GM12878 (cell line): ENCODE measurements at regions not wholly inside any gene's neighbourhood (a gene's known extent, or its start where the extent isn't known, plus 50 kb on each side); places are given as distances from the start of the nearest gene placed in this dataset.

Source experiments
- ATAC-seq: fragments of 200-7000 bp; cut with Tn5 transposase; 3 replicates; pipeline ENCODE4 v1.9.1; 2020; ENCODE audit warnings: mild to moderate bottlenecking, moderate library complexity
- BruUV-seq: library from RNA; stranded (reverse); fragments of 400-500 nt; replicated peaks from 2 replicates; lab custom pipeline; 2021; lab: Mats Ljungman, UMichigan
- CTCF ChIA-PET: fragments of 300-600 bp; sonication (Branson Sonifier 250); formaldehyde crosslinking; extraction: SDS; loops from one replicate; lab custom pipeline; 2021; ENCODE audit warnings: inconsistent platforms; lab: Yijun Ruan, JAX
- POLR2A ChIA-PET: fragments of 350-600 bp; formaldehyde crosslinking; extraction: SDS; loops from one replicate; lab custom pipeline; 2021; ENCODE audit warnings: inconsistent platforms; lab: Charles Lee
- RAD21 ChIA-PET: fragments of 300-600 bp; sonication (Branson Sonifier 250); formaldehyde crosslinking; loops from one replicate; lab custom pipeline; 2023; ENCODE audit warnings: antibody characterized with exemption; ENCODE audit not compliant: unreplicated experiment; lab: Charles Lee
- SMC1A ChIA-PET: fragments of 300-600 bp; sonication (Branson Sonifier 250); formaldehyde crosslinking; loops from one replicate; lab custom pipeline; 2023; ENCODE audit not compliant: unreplicated experiment, uncharacterized antibody; lab: Charles Lee
- DNase-seq: peaks from one replicate; pipeline ENCODE4 v3.0.0-alpha.2; 2011; ENCODE audit warnings: low read depth, low spot score
- FAIRE-seq: peaks from 3 replicates; lab custom pipeline; 2011; peaks lifted over from hg19 to GRCh38; lab: Jason Lieb, UNC
- H2AFZ ChIP-seq: 2 replicates; pipeline ENCODE4 v1.6.0; 2011; ENCODE audit warnings: low read depth, low read length, control low read depth; ENCODE audit not compliant: control insufficient read depth
- H3K27ac ChIP-seq: 2 replicates; pipeline ENCODE4 v1.5.1; 2011; ENCODE audit warnings: control low read depth; ENCODE audit not compliant: control insufficient read depth, insufficient read depth
- H3K27me3 ChIP-seq, 2 experiments: replicated peaks in 1 of 2; 2 replicates each; pipeline versions ENCODE4 v1.6.0 to v1.6.1; 2011; ENCODE audit warnings: low read length in 1 of 2; ENCODE audit not compliant: control insufficient read depth in 2 of 2, insufficient read depth in 2 of 2
- H3K36me3 ChIP-seq, 2 experiments: 2 replicates each; pipeline ENCODE4 v1.5.1; 2011; ENCODE audit warnings: low read length in 1 of 2; ENCODE audit not compliant: control insufficient read depth in 2 of 2, insufficient read depth in 2 of 2
- H3K4me1 ChIP-seq: 2 replicates; pipeline ENCODE4 v1.6.1; 2011; ENCODE audit warnings: mild to moderate bottlenecking, low read length, moderate library complexity, mixed read lengths; ENCODE audit not compliant: control insufficient read depth, insufficient read depth
- H3K4me2 ChIP-seq: 2 replicates; pipeline ENCODE4 v1.6.0; 2011; ENCODE audit warnings: control low read depth; ENCODE audit not compliant: control insufficient read depth, insufficient read depth
- H3K4me3 ChIP-seq: fragments of 200-600 bp; sonication (generic); 2 replicates; pipeline ENCODE4 v1.5.1; 2016
- H3K79me2 ChIP-seq: 2 replicates; pipeline ENCODE4 v1.6.0; 2011; ENCODE audit warnings: low read length; ENCODE audit not compliant: control insufficient read depth, insufficient read depth
- H3K9ac ChIP-seq: 2 replicates; pipeline ENCODE4 v1.8.0; 2011; ENCODE audit warnings: low read length, control low read depth, mixed read lengths; ENCODE audit not compliant: control insufficient read depth, insufficient read depth
- H3K9me3 ChIP-seq: replicated peaks from 3 replicates; pipeline ENCODE4 v1.5.1; 2011; ENCODE audit warnings: mild to moderate bottlenecking, low read length; ENCODE audit not compliant: control insufficient read depth, insufficient read depth
- H4K20me1 ChIP-seq: 2 replicates; pipeline ENCODE4 v1.6.0; 2011; ENCODE audit not compliant: control insufficient read depth, insufficient read depth
- BRCA1 ChIP-seq: IDR thresholded peaks from 2 replicates; pipeline ENCODE4 v1.6.1; 2011; ENCODE audit warnings: low read depth, low read length, improper control_type of control experiment
- CREM ChIP-seq: IDR thresholded peaks from 2 replicates; pipeline ENCODE4 v1.6.1; 2014; ENCODE audit warnings: antibody characterized with exemption, low read depth
- ELK1 ChIP-seq: IDR thresholded peaks from 2 replicates; pipeline ENCODE4 v1.6.1; 2012; ENCODE audit warnings: low read depth, low read length, improper control_type of control experiment
- IKZF2 ChIP-seq, 2 experiments: fragments of 450-650 bp; IDR thresholded peaks; 2 replicates each; pipeline ENCODE4 v1.6.1; 2017; ENCODE audit warnings: mild to moderate bottlenecking in 2 of 2, moderate library complexity in 2 of 2
- MTA2 ChIP-seq: fragments of 450-650 bp; IDR thresholded peaks from 2 replicates; pipeline ENCODE4 v1.6.1; 2016; ENCODE audit warnings: low read depth, mild to moderate bottlenecking, moderate library complexity
- MTA3 ChIP-seq: IDR thresholded peaks from 2 replicates; pipeline ENCODE4 v1.6.1; 2012; ENCODE audit warnings: low read length, inconsistent platforms, borderline replicate concordance
- MYB ChIP-seq: fragments of 150-350 bp; IDR thresholded peaks from 2 replicates; pipeline ENCODE4 v1.6.1; 2014; ENCODE audit warnings: mild to moderate bottlenecking, low read depth, low read length, borderline replicate concordance
- NRF1 ChIP-seq: conservative IDR thresholded peaks from 2 replicates; pipeline ENCODE4 v1.6.1; 2011; ENCODE audit warnings: mild to moderate bottlenecking, low read depth, low read length, improper control_type of control experiment
- PAX5 ChIP-seq: IDR thresholded peaks from 2 replicates; pipeline ENCODE4 v1.6.1; 2011; ENCODE audit warnings: low read depth, low read length, borderline replicate concordance
- PBX3 ChIP-seq: IDR thresholded peaks from 2 replicates; pipeline ENCODE4 v1.6.1; 2011; ENCODE audit warnings: mild to moderate bottlenecking, low read depth, low read length, moderate library complexity; ENCODE audit not compliant: insufficient replicate concordance
- RELA ChIP-seq: fragments of 450-650 bp; IDR thresholded peaks from 2 replicates; pipeline ENCODE4 v1.8.0; 2014; ENCODE audit warnings: borderline replicate concordance; ENCODE audit not compliant: partially characterized antibody
- SIX5 ChIP-seq: IDR thresholded peaks from 2 replicates; pipeline ENCODE4 v1.6.1; 2011; ENCODE audit warnings: mild to moderate bottlenecking, low read depth, low read length, moderate library complexity; ENCODE audit not compliant: severe bottlenecking
- SREBF1 ChIP-seq: IDR thresholded peaks from 2 replicates; pipeline ENCODE4 v1.6.1; 2012; ENCODE audit warnings: mild to moderate bottlenecking, low read length
- TCF12 ChIP-seq: IDR thresholded peaks from 2 replicates; pipeline ENCODE4 v1.6.1; 2011; ENCODE audit warnings: low read depth, mild to moderate bottlenecking, low read length
- ZBED1 ChIP-seq: IDR thresholded peaks from 2 replicates; pipeline ENCODE4 v1.6.1; 2016; ENCODE audit warnings: borderline replicate concordance
- ZNF207 ChIP-seq: fragments of 450-650 bp; IDR thresholded peaks from 2 replicates; pipeline ENCODE4 v1.6.1; 2014; ENCODE audit warnings: antibody characterized with exemption, mild to moderate bottlenecking, borderline replicate concordance
- ZNF24 ChIP-seq: fragments of 450-650 bp; IDR thresholded peaks from 2 replicates; pipeline ENCODE4 v1.6.1; 2017; ENCODE audit warnings: antibody characterized with exemption, mild to moderate bottlenecking
- WGBS: methylation state at CpG from one replicate; pipeline ENCODE4 v1.1.6; 2016; ENCODE audit warnings: low lambda C conversion rate; ENCODE audit not compliant: insufficient replicate concordance, insufficient coverage; ENCODE audit errors: missing lambda C conversion rate; 5-methylcytosine and 5-hydroxymethylcytosine counted together
- in situ Hi-C: fragments of 300-500 bp; cut with MboI; formaldehyde crosslinking; loops from 9 replicates; pipeline ENCODE4 v1.14.3; 2018; ENCODE audit warnings: mixed read lengths
- intact Hi-C: fragments of 100-400 bp; cut with micrococcal nuclease; formaldehyde crosslinking; loops from one replicate; pipeline ENCODE4 v1.14.2; 2022; ENCODE audit not compliant: unreplicated experiment

- TF ChIP-seq CREM, result no peak
These were observed 145.8 kb upstream of the TMEM72 start (continued) for GRCh38 chr10:44765299-44765698.

DNA sequence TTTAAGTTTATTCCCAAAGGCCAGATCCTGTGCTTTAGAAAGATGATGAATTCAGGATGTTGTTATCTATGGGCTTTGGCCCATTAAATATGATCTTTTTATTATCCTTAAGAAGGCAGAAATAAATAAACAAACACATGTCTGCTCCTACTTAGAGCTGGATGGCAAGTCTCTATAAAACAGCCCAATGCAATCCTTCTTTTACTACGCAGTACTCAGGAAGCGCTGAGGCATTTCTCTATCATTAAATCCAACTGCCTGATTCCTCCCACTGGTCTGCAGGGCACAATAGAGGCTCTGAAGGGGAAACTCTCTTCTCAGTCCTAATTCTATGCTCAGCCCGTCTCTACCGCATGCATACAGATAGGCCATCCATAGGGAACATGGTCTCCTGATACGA, 144.5 kb upstream of the TMEM72 start:
- 53% methylated on average over 5 of the region's 5 CpGs for WGBS
- CTCF ChIA-PET, result no interaction called here
- SMC1A ChIA-PET, result no interaction called here
- no peaks in the 10 kb centered on the region for H4K20me1 ChIP-seq
- TF ChIP-seq PBX3 (no peak), PAX5 (no peak)
- TF ChIP-seq, all 136 proteins: peak for 0
- no peaks in the 10 kb centered on the region for H3K4me1 ChIP-seq
- no peak overlapping the region for H3K4me3 ChIP-seq
- no TSS peak for BruUV-seq
- H3K4me2 ChIP-seq, result no peak overlapping the region
- H3K27me3 ChIP-seq, result no peaks in the 10 kb centered on the region
- no peaks in the 10 kb centered on the region for H3K9me3 ChIP-seq
- ChIA-PET RAD21 (no interaction called here), POLR2A (no interaction called here)
- no peak overlapping the region for H3K27ac ChIP-seq
- FAIRE-seq, result no peak
- no peaks in the 10 kb centered on the region for H3K79me2 ChIP-seq
- ATAC-seq, result no peak
- H3K9ac ChIP-seq, result no peak overlapping the region
- H2AFZ ChIP-seq, result no peak overlapping the region
- intact Hi-C loops, result no loop called here
- in situ Hi-C loops, result no loop called here
- H3K36me3 ChIP-seq, result no peaks in the 10 kb centered on the region
- DNase-seq, result no peak

DNA sequence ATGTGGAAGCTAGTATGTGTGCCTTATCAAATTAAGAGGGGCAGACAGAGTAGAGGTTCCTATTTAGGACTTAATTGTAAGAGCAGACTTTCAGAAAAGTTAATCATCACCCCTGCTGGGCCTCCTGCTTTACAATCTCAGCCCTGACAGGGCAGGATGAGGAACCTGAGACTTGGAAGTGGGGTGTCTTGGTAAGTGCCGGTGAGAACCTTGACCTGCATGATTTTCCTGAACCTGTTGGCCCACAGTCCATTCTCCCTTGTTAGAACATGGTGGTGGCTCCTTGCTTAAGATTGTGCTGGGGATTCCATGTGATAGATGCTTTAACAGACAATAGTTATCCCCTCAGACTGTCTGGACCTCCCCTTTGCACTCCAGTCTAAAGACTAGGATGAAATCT, 141.7 kb upstream of the TMEM72 start:
- ChIA-PET SMC1A (no interaction called here), RAD21 (no interaction called here)
- no peak for TF ChIP-seq MYB
- TF ChIP-seq BRCA1, result no peak
- TF ChIP-seq NRF1, result no peak
- TF ChIP-seq SREBF1, result no peak
- TF ChIP-seq TCF12, result no peak
- TF ChIP-seq MTA2, result no peak
- TF ChIP-seq ZNF207, result no peak
- TF ChIP-seq SIX5, result no peak
- no peak for TF ChIP-seq IKZF2 (IDR thresholded peaks at IDR 0.05)
- TF ChIP-seq RELA, result no peak
- no peak for TF ChIP-seq ZNF24
- no peak for TF ChIP-seq MTA3
- no peak for TF ChIP-seq ZBED1
- TF ChIP-seq ELK1, result no peak

More for the DNA sequence above, 141.7 kb upstream of the TMEM72 start:
- Histone ChIP-seq H3K27ac (no peak overlapping the region), H3K4me2 (no peak overlapping the region), H2AFZ (no peak overlapping the region), H3K36me3 (no peaks in the 10 kb centered on the region), H3K4me1 (no peaks in the 10 kb centered on the region), H3K9me3 (no peaks in the 10 kb centered on the region), H3K27me3 (no peaks in the 10 kb centered on the region), H3K4me3 (no peak overlapping the region), H4K20me1 (no peaks in the 10 kb centered on the region), H3K9ac (no peak overlapping the region), H3K79me2 (no peaks in the 10 kb centered on the region)
- CTCF ChIA-PET, result interaction anchor here (0.7 kb wide), 1 partner anchor 1992 kb away, joined by 3 read pairs; no protein-coding TSS in a partner anchor
- ATAC-seq (no peak), DNase-seq (no peak), FAIRE-seq (no peak)
- POLR2A ChIA-PET, result no interaction called here
- in situ Hi-C loops (no loop called here), intact Hi-C loops (no loop called here)
- no TSS peak for BruUV-seq
- WGBS, result 50% methylated on average over 1 of the region's 1 CpG
